ENCODE measurements at regions not wholly inside any gene's neighbourhood (a gene's known extent, or its start where the extent isn't known, plus 50 kb on each side); places are given as distances from the start of the nearest gene placed in this dataset.
A peak's percentile ranks its signal among the peaks of the same experiment; 100 is the strongest.

GRCh38 chr18:7459851-7460770 lies 107.0 kb upstream of the PTPRM start (continued):
- TF ChIP-seq MIXL1 (CRISPR knock-in tag; IDR thresholded peaks at IDR 0.05) (0 out of 2 replicates have a peak, but pooled peaks have one; percentile 14), MAZ (IDR thresholded peaks at IDR 0.05; ENCODE audit: borderline replicate concordance, low read depth, low read length) (no peak), MAZ (CRISPR knock-in tag; IDR thresholded peaks at IDR 0.05; ENCODE audit: low read depth) (peak; percentile 39; the same call in 1 of the 2 replicates), ZFP1 (CRISPR knock-in tag; IDR thresholded peaks at IDR 0.05) (peak; percentile 45; the same call in 1 of the 2 replicates), ARNTL (CRISPR knock-in tag; IDR thresholded peaks at IDR 0.05) (peak; percentile 51; the same call in 1 of the 2 replicates), HNF4A (CRISPR knock-in tag; IDR thresholded peaks at IDR 0.05) (peak; percentile 93), ZNF280B (CRISPR knock-in tag; IDR thresholded peaks at IDR 0.05; ENCODE audit: borderline replicate concordance) (no peak; the same call in 1 of the 2 replicates), NR2F2 (IDR thresholded peaks at IDR 0.05; ENCODE audit: borderline replicate concordance, low read depth) (peak; percentile 83), GABPB1 (CRISPR knock-in tag; IDR thresholded peaks at IDR 0.05) (peak; percentile 40; the same call in 1 of the 2 replicates), MLLT10 (CRISPR knock-in tag; IDR thresholded peaks at IDR 0.05) (no peak), PAF1 (CRISPR knock-in tag; IDR thresholded peaks at IDR 0.05) (no peak), ZNF17 (CRISPR knock-in tag; IDR thresholded peaks at IDR 0.05) (no peak), CHD2 (IDR thresholded peaks at IDR 0.05; ENCODE audit: low read depth, low read length) (no peak), IKZF4 (CRISPR knock-in tag; IDR thresholded peaks at IDR 0.05; ENCODE audit: borderline replicate concordance, low read depth, not compliant biosample characterization) (no peak), ZNF281 (CRISPR knock-in tag; IDR thresholded peaks at IDR 0.05; ENCODE audit: borderline replicate concordance) (peak; percentile 48; the same call in 1 of the 2 replicates), ZNF276 (CRISPR knock-in tag; IDR thresholded peaks at IDR 0.05; ENCODE audit: low read depth) (peak; percentile 34; the same call in 1 of the 2 replicates), ZNF33A (CRISPR knock-in tag; IDR thresholded peaks at IDR 0.05; ENCODE audit: borderline replicate concordance) (no peak), FOXK2 (IDR thresholded peaks at IDR 0.05) (no peak), SP2 (CRISPR knock-in tag; IDR thresholded peaks at IDR 0.05) (no peak), ZNF367 (CRISPR knock-in tag; IDR thresholded peaks at IDR 0.05; ENCODE audit: borderline replicate concordance) (no peak), BORCS8-MEF2B (CRISPR knock-in tag; IDR thresholded peaks at IDR 0.05) (0 out of 2 replicates have a peak, but pooled peaks have one; percentile 60), HIC2 (CRISPR knock-in tag; IDR thresholded peaks at IDR 0.05; ENCODE audit: low read depth) (0 out of 2 replicates have a peak, but pooled peaks have one; percentile 45)
